Skeletal muscle satellite cell (primary cell): ENCODE measurements at regions not wholly inside any gene's neighbourhood (a gene's known extent, or its start where the extent isn't known, plus 50 kb on each side); places are given as distances from the start of the nearest gene placed in this dataset.
"Not testable (repeated sequence)": the region's sequence is repeated elsewhere in the genome, so short reads cannot be mapped to it uniquely, and the experiment has no call there.

ENCODE experiments used
- H3K27me3 ChIP-seq: 2 replicates; pipeline ENCODE4 v1.7.0; 2013; ENCODE audit warnings: low read length; ENCODE audit not compliant: control insufficient read depth, insufficient read depth
- H3K36me3 ChIP-seq: 2 replicates; pipeline ENCODE4 v1.7.0; 2013; ENCODE audit warnings: mild to moderate bottlenecking, control low read depth, low read length; ENCODE audit not compliant: insufficient read depth
- H3K4me1 ChIP-seq: 2 replicates; pipeline ENCODE4 v1.7.0; 2013; ENCODE audit warnings: low read length; ENCODE audit not compliant: control insufficient read depth, insufficient read depth
- H3K4me2 ChIP-seq: 2 replicates; pipeline ENCODE4 v1.7.0; 2013; ENCODE audit warnings: mild to moderate bottlenecking, low read length
- H3K4me3 ChIP-seq: 2 replicates; pipeline ENCODE4 v1.7.0; 2013; ENCODE audit warnings: low read length
- H3K9ac ChIP-seq: 2 replicates; pipeline ENCODE4 v1.7.0; 2013; ENCODE audit warnings: mild to moderate bottlenecking, low read depth, low read length, moderate library complexity
- H3K9me3 ChIP-seq: replicated peaks from 2 replicates; pipeline ENCODE4 v1.7.0; 2013; ENCODE audit warnings: mild to moderate bottlenecking, control low read depth, low read length

- Histone ChIP-seq H3K9me3 (no peaks in the 10 kb centered on the region), H3K4me2 (no peak overlapping the region), H3K4me1 (peaks cover 16% of the 10 kb centered on the region), H3K27me3 (peaks cover 24% of the 10 kb centered on the region), H3K4me3 (no peak overlapping the region), H3K36me3 (no peaks in the 10 kb centered on the region), H3K9ac (no peak overlapping the region)
These were observed 138.6 kb upstream of the FHL2 start for GRCh38 chr2:105537466-105537865.

GRCh38 chr2:105536175-105536574 lies 137.3 kb upstream of the FHL2 start:
- no peak overlapping the region for H3K9ac ChIP-seq
- H3K4me3 ChIP-seq = no peak overlapping the region
- H3K4me2 ChIP-seq = no peak overlapping the region
- no peaks in the 10 kb centered on the region for H3K9me3 ChIP-seq
- peaks cover 31% of the 10 kb centered on the region for H3K27me3 ChIP-seq
- peaks cover 10% of the 10 kb centered on the region for H3K4me1 ChIP-seq
- H3K36me3 ChIP-seq = no peaks in the 10 kb centered on the region

- not testable (repeated sequence) for H3K9me3 ChIP-seq, H3K36me3 ChIP-seq, H3K4me3 ChIP-seq, H3K4me1 ChIP-seq, H3K4me2 ChIP-seq, H3K9ac ChIP-seq
- peaks cover 40% of the 10 kb centered on the region for H3K27me3 ChIP-seq
These were observed 130.4 kb upstream of the FHL2 start for GRCh38 chr2:105529258-105529657.

- Histone ChIP-seq H3K4me3 (no peak overlapping the region), H3K4me1 (no peaks in the 10 kb centered on the region), H3K27me3 (peaks cover 28% of the 10 kb centered on the region), H3K36me3 (no peaks in the 10 kb centered on the region), H3K9ac (no peak overlapping the region), H3K4me2 (no peak overlapping the region), H3K9me3 (no peaks in the 10 kb centered on the region)
These were observed 127.4 kb upstream of the FHL2 start for GRCh38 chr2:105526000-105526925.

- Histone ChIP-seq H3K27me3 (peaks cover 25% of the 10 kb centered on the region), H3K9me3 (no peaks in the 10 kb centered on the region), H3K4me3 (no peak overlapping the region), H3K4me2 (no peak overlapping the region), H3K36me3 (no peaks in the 10 kb centered on the region), H3K9ac (no peak overlapping the region), H3K4me1 (no peaks in the 10 kb centered on the region)
These were observed 126.3 kb upstream of the FHL2 start for GRCh38 chr2:105525201-105525600.

- Histone ChIP-seq H3K27me3 (peaks cover 20% of the 10 kb centered on the region), H3K9me3 (no peaks in the 10 kb centered on the region), H3K4me1 (peaks cover 10% of the 10 kb centered on the region), H3K9ac (no peak overlapping the region), H3K4me3 (no peak overlapping the region), H3K36me3 (no peaks in the 10 kb centered on the region), H3K4me2 (no peak overlapping the region)
These were observed 123.8 kb upstream of the FHL2 start for GRCh38 chr2:105522645-105523044.

GRCh38 chr2:105521616-105522015 lies 122.8 kb upstream of the FHL2 start:
- H3K9me3 ChIP-seq = no peaks in the 10 kb centered on the region
- no peaks in the 10 kb centered on the region for H3K36me3 ChIP-seq
- peaks cover 13% of the 10 kb centered on the region for H3K4me1 ChIP-seq
- no peak overlapping the region for H3K4me3 ChIP-seq
- no peak overlapping the region for H3K4me2 ChIP-seq
- peaks cover 10% of the 10 kb centered on the region for H3K27me3 ChIP-seq
- no peak overlapping the region for H3K9ac ChIP-seq

- peaks cover 13% of the 10 kb centered on the region for H3K4me1 ChIP-seq
- H3K27me3 ChIP-seq = peaks cover 6% of the 10 kb centered on the region
- no peak overlapping the region for H3K4me3 ChIP-seq
- no peak overlapping the region for H3K9ac ChIP-seq
- no peaks in the 10 kb centered on the region for H3K36me3 ChIP-seq
- H3K9me3 ChIP-seq = no peaks in the 10 kb centered on the region
- H3K4me2 ChIP-seq = no peak overlapping the region
These were observed 122.3 kb upstream of the FHL2 start for GRCh38 chr2:105521176-105521575.

GRCh38 chr2:105519516-105519915 lies 120.7 kb upstream of the FHL2 start:
- no peaks in the 10 kb centered on the region for H3K36me3 ChIP-seq
- no peak overlapping the region for H3K9ac ChIP-seq
- peaks cover 13% of the 10 kb centered on the region for H3K27me3 ChIP-seq
- H3K4me3 ChIP-seq = no peak overlapping the region
- no peak overlapping the region for H3K4me2 ChIP-seq
- H3K9me3 ChIP-seq = no peaks in the 10 kb centered on the region
- peaks cover 16% of the 10 kb centered on the region for H3K4me1 ChIP-seq

GRCh38 chr2:105518897-105519296 lies 120.0 kb upstream of the FHL2 start:
- H3K4me2 ChIP-seq = no peak overlapping the region
- no peak overlapping the region for H3K9ac ChIP-seq
- H3K36me3 ChIP-seq = no peaks in the 10 kb centered on the region
- H3K4me1 ChIP-seq = peaks cover 16% of the 10 kb centered on the region
- no peak overlapping the region for H3K4me3 ChIP-seq
- H3K9me3 ChIP-seq = no peaks in the 10 kb centered on the region
- H3K27me3 ChIP-seq = peaks cover 19% of the 10 kb centered on the region

GRCh38 chr2:105517814-105518705 lies 119.2 kb upstream of the FHL2 start:
- H3K9me3 ChIP-seq = no peaks in the 10 kb centered on the region
- no peak overlapping the region for H3K9ac ChIP-seq
- peaks cover 26% of the 10 kb centered on the region for H3K27me3 ChIP-seq
- H3K36me3 ChIP-seq = no peaks in the 10 kb centered on the region
- H3K4me2 ChIP-seq = no peak overlapping the region
- H3K4me1 ChIP-seq = peaks cover 16% of the 10 kb centered on the region
- no peak overlapping the region for H3K4me3 ChIP-seq
